ENCODE measurements at regions not wholly inside any gene's neighbourhood (a gene's known extent, or its start where the extent isn't known, plus 50 kb on each side); places are given as distances from the start of the nearest gene placed in this dataset.
A peak's percentile ranks its signal among the peaks of the same experiment; 100 is the strongest.

DNA sequence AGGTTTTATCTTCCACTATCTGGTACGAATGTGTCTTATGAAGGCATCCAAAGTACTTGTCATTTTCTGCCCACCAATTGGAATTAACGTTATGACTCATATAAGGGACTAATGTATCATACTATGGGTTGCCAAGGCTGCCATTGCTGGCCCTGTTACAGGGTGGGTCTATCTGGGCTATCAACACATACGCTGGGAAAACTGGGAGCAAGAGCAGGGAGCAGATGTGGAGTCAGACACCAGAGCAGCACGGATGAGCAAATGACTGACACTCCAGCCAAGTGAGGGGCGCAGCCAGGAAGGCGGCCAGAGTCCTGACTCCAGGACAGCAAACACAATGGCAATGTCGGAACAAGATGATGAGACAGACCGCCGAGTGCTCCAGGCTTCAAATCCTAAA lies 145.9 kb downstream of the COPS8 start:
- Mint-ChIP-seq H3K9me3 (peaks cover 8% of the 10 kb centered on the region), H3K4me3 (no peak overlapping the region), H3K27ac (no peak overlapping the region), H3K4me1 (peaks cover 6% of the 10 kb centered on the region), H3K27me3 (ENCODE audit: low read depth) (peaks cover 3% of the 10 kb centered on the region), H3K36me3 (ENCODE audit: low read depth) (no peaks in the 10 kb centered on the region)
- TF ChIP-seq, protein P1, sequence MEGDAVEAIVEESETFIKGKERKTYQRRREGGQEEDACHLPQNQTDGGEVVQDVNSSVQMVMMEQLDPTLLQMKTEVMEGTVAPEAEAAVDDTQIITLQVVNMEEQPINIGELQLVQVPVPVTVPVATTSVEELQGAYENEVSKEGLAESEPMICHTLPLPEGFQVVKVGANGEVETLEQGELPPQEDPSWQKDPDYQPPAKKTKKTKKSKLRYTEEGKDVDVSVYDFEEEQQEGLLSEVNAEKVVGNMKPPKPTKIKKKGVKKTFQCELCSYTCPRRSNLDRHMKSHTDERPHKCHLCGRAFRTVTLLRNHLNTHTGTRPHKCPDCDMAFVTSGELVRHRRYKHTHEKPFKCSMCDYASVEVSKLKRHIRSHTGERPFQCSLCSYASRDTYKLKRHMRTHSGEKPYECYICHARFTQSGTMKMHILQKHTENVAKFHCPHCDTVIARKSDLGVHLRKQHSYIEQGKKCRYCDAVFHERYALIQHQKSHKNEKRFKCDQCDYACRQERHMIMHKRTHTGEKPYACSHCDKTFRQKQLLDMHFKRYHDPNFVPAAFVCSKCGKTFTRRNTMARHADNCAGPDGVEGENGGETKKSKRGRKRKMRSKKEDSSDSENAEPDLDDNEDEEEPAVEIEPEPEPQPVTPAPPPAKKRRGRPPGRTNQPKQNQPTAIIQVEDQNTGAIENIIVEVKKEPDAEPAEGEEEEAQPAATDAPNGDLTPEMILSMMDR (IDR thresholded peaks at IDR 0.05; ENCODE audit: unreplicated experiment in 3 of 3) = no peak

DNA sequence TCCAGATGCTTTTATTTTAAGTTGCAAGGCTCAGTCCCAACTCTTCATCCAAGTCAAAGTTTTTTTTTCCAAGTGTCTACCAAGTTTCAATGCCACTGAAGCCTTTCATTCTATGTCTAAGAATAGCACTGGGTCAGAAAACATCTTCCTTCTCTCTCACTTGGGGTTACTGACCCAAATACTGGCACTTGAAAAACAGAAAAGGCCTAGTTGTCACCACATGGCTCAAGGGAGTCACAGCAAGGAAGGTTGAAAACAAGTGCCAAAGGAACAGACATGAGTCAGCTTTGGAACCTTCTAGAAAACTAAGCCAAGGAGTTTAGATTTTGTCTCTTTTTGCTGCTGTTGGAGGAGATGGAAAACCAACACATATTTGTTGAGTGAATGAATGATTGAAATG lies 146.5 kb downstream of the COPS8 start:
- peaks cover 3% of the 10 kb centered on the region for H3K27me3 Mint-ChIP-seq (ENCODE audit: low read depth)
- H3K27ac Mint-ChIP-seq = no peak overlapping the region
- peaks cover 8% of the 10 kb centered on the region for H3K9me3 Mint-ChIP-seq
- H3K4me1 Mint-ChIP-seq = peaks cover 6% of the 10 kb centered on the region
- H3K36me3 Mint-ChIP-seq (ENCODE audit: low read depth) = no peaks in the 10 kb centered on the region
- TF ChIP-seq, protein P1 (IDR thresholded peaks at IDR 0.05; ENCODE audit: unreplicated experiment in 3 of 3) = no peak
- no peak overlapping the region for H3K4me3 Mint-ChIP-seq

DNA sequence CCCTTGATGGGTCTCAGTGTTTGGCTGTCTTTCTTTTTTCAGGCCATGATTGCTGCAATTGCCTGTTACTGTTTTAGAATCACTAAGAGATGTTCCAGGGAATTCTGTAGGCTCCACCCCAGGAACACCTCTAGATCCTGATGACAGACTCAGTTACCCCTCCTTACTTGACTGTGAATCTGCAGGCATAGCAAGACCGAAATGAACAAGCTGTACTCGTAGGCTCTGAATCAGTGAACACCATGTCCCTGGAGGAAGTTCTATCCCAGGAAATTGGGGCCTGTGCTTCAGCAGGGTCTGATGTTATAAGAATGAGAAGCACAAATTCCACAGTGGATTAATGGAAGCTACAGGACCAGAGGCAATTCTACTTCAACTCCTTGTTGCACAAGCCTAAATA lies 148.6 kb downstream of the COPS8 start:
- H3K9me3 Mint-ChIP-seq = peaks cover 3% of the 10 kb centered on the region
- H3K4me3 Mint-ChIP-seq = no peak overlapping the region
- H3K27ac Mint-ChIP-seq = no peak overlapping the region
- H3K36me3 Mint-ChIP-seq (ENCODE audit: low read depth) = no peaks in the 10 kb centered on the region
- H3K4me1 Mint-ChIP-seq = peaks cover 6% of the 10 kb centered on the region
- peaks cover 8% of the 10 kb centered on the region for H3K27me3 Mint-ChIP-seq (ENCODE audit: low read depth)
- TF ChIP-seq, protein P1 (IDR thresholded peaks at IDR 0.05; ENCODE audit: unreplicated experiment in 3 of 3) = no peak

GRCh38 chr2:237235383-237236095 lies 149.8 kb downstream of the COPS8 start:
- peaks cover 5% of the 10 kb centered on the region for H3K27me3 Mint-ChIP-seq (ENCODE audit: low read depth)
- TF ChIP-seq, protein P1 (IDR thresholded peaks at IDR 0.05; ENCODE audit: unreplicated experiment in 3 of 3) = no peak
- H3K4me1 Mint-ChIP-seq = peaks cover 6% of the 10 kb centered on the region
- no peaks in the 10 kb centered on the region for H3K36me3 Mint-ChIP-seq (ENCODE audit: low read depth)
- no peak overlapping the region for H3K4me3 Mint-ChIP-seq
- H3K27ac Mint-ChIP-seq = peak overlapping the region in 1 of 3 experiments; percentile 33
- peaks cover 5% of the 10 kb centered on the region for H3K9me3 Mint-ChIP-seq

DNA sequence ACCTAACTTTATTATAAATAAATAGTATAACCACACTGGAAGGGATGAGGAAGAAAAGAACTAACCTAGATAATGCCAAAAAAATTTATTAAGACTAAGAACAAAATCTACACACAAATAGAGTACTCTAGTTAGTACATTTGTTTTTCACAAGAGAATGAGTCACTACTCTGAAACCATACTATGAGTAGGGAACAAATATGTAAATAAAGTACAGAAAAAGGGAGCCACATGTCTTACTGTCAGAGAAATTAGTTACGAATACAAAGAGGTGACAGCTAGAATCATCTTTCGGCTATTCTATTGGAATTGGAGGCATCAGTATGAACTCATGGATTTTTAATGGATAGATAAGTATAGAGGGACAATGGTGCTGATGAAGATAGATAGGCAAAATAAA lies 150.5 kb downstream of the COPS8 start:
- Mint-ChIP-seq H3K4me1 (peaks cover 6% of the 10 kb centered on the region), H3K9me3 (peaks cover 12% of the 10 kb centered on the region)
- TF ChIP-seq, protein P1 (IDR thresholded peaks at IDR 0.05; ENCODE audit: unreplicated experiment in 3 of 3) = no peak

GRCh38 chr2:237238249-237238648 lies 152.6 kb downstream of the COPS8 start:
- Mint-ChIP-seq H3K27ac (no peak overlapping the region), H3K27me3 (ENCODE audit: low read depth) (peaks cover 5% of the 10 kb centered on the region), H3K4me3 (no peak overlapping the region), H3K4me1 (peaks cover 6% of the 10 kb centered on the region), H3K36me3 (ENCODE audit: low read depth) (no peaks in the 10 kb centered on the region), H3K9me3 (peaks cover 27% of the 10 kb centered on the region)
- TF ChIP-seq, protein P1 (IDR thresholded peaks at IDR 0.05; ENCODE audit: unreplicated experiment in 3 of 3) = no peak

More for the DNA sequence above, 150.5 kb downstream of the COPS8 start:
- peaks cover 5% of the 10 kb centered on the region for H3K27me3 Mint-ChIP-seq (ENCODE audit: low read depth)
- no peak overlapping the region for H3K27ac Mint-ChIP-seq
- no peak overlapping the region for H3K4me3 Mint-ChIP-seq
- H3K36me3 Mint-ChIP-seq (ENCODE audit: low read depth) = no peaks in the 10 kb centered on the region

All from nephron (organoid).